A549 (cell line): ENCODE measurements at regions not wholly inside any gene's neighbourhood (a gene's known extent, or its start where the extent isn't known, plus 50 kb on each side); places are given as distances from the start of the nearest gene placed in this dataset.

Experiments used
- ATAC-seq, 2 experiments: fragments of 200-7000 bp in 1 of 2; fragments of >200 bp in 1 of 2; cut with Nextera tagmentation in 1 of 2; cut with Tn5 transposase in 1 of 2; 3 replicates each; pipeline versions ENCODE4 v1.8.0 to v1.9.1; 2018 to 2020; ENCODE audit warnings: mild to moderate bottlenecking in 1 of 2, moderate library complexity in 1 of 2
- CTCF ChIA-PET: fragments of 300-600 bp; sonication (Branson Sonifier 250); formaldehyde crosslinking; extraction: SDS; loops from one replicate; lab custom pipeline; 2021; ENCODE audit warnings: antibody characterized with exemption, inconsistent platforms; lab: Yijun Ruan, JAX
- POLR2A ChIA-PET: fragments of 350-600 bp; formaldehyde crosslinking; extraction: SDS; loops from one replicate; lab custom pipeline; 2021; ENCODE audit warnings: antibody characterized with exemption, inconsistent platforms; lab: Yijun Ruan, JAX
- DNase-seq, 2 experiments: peaks; one replicate each; pipeline versions ENCODE4 v3.0.0 to v3.0.0-alpha.2; 2011 to 2016; ENCODE audit warnings: low read depth in 1 of 2, low spot score in 1 of 2
- FAIRE-seq: peaks from 2 replicates; lab custom pipeline; 2011; peaks lifted over from hg19 to GRCh38; lab: Jason Lieb, UNC
- H3K27ac ChIP-seq, 2 experiments: fragments of >200 bp; sonication (Bioruptor Twin); formaldehyde crosslinking; 3 replicates each; pipeline ENCODE4 v1.5.1; 2016 to 2017
- H3K4me1 ChIP-seq: fragments of >200 bp; sonication (Bioruptor Twin); formaldehyde crosslinking; 3 replicates; pipeline ENCODE4 v1.6.1; 2016
- H3K4me2 ChIP-seq: fragments of >200 bp; sonication (Bioruptor Twin); formaldehyde crosslinking; 3 replicates; pipeline ENCODE4 v1.6.1; 2016
- H3K4me3 ChIP-seq: fragments of >200 bp; sonication (Bioruptor Twin); formaldehyde crosslinking; 3 replicates; pipeline ENCODE4 v1.5.1; 2016
- H3K9me3 ChIP-seq: fragments of >200 bp; sonication (Bioruptor Twin); formaldehyde crosslinking; 3 replicates; pipeline ENCODE4 v1.6.1; 2016
- CHD2 ChIP-seq: fragments of 150-350 bp; IDR thresholded peaks from 2 replicates; pipeline ENCODE4 v1.6.1; 2014; ENCODE audit warnings: low read length; ENCODE audit not compliant: partially characterized antibody
- EP300 ChIP-seq, 2 experiments: fragments of >200 bp; sonication (Bioruptor Twin); formaldehyde crosslinking; IDR thresholded peaks; 2 replicates in 1 of 2; 3 replicates in 1 of 2; pipeline ENCODE4 v1.6.1; 2016 to 2017
- HOXB5 ChIP-seq: fragments of 250-450 bp; sonication (Bioruptor Pico); IDR thresholded peaks from 2 replicates; pipeline ENCODE4 v1.5.0; 2020; ENCODE audit warnings: mild to moderate bottlenecking, moderate library complexity
- KDM5A ChIP-seq: fragments of 200-600 bp; sonication (generic); IDR thresholded peaks from 2 replicates; pipeline ENCODE4 v1.6.1; 2016; ENCODE audit warnings: antibody characterized with exemption, mild to moderate bottlenecking
- MAZ ChIP-seq: fragments of 150-350 bp; IDR thresholded peaks from 2 replicates; pipeline ENCODE4 v1.6.1; 2014; ENCODE audit warnings: antibody characterized with exemption, low read depth, low read length, borderline replicate concordance
- TP53 ChIP-seq: fragments of 250-450 bp; sonication (Bioruptor Pico); IDR thresholded peaks from 2 replicates; pipeline ENCODE4 v1.5.0; 2021; ENCODE audit warnings: mild to moderate bottlenecking, moderate library complexity
- whole genome bisulfite sequencing: methylation state at CpG from one replicate; pipeline ENCODE4 v1.1.6; 2017; ENCODE audit errors: missing lambda C conversion rate; 5-methylcytosine and 5-hydroxymethylcytosine counted together

GRCh38 chr17:13067629-13068303 lies 49.9 kb upstream of the ELAC2 start:
- ChIA-PET CTCF (interaction anchor here (0.8 to 1.6 kb wide), 3 partner anchors 14 to 43 kb away, joined by 3 to 4 read pairs (median 4); no protein-coding TSS in a partner anchor), POLR2A (no interaction called here)
- TF ChIP-seq EP300 (IDR thresholded peaks at IDR 0.05) (no peak), HOXB5 (no peak), KDM5A (no peak), TP53 (CRISPR knock-in tag) (no peak), MAZ (no peak), CHD2 (no peak)
- Histone ChIP-seq H3K4me3 (no peak overlapping the region), H3K9me3 (no peaks in the 10 kb centered on the region), H3K4me1 (no peaks in the 10 kb centered on the region), H3K4me2 (no peak overlapping the region), H3K27ac (no peak overlapping the region)
- FAIRE-seq (no peak), DNase-seq (no peak), ATAC-seq (no peak)
- WGBS: 14% methylated on average over 7 of the region's 8 CpGs
